ENCODE measurements at regions not wholly inside any gene's neighbourhood (a gene's known extent, or its start where the extent isn't known, plus 50 kb on each side); places are given as distances from the start of the nearest gene placed in this dataset.

GRCh38 chr12:91717804-91718203 is 427.8 kb downstream of the BTG1 start:
- TF ChIP-seq SUZ12 (IDR thresholded peaks at IDR 0.05; ENCODE audit: extremely low read depth, insufficient read depth, insufficient read length) (no peak), ZNF274 (IDR thresholded peaks at IDR 0.05; ENCODE audit: low read depth, low read length) (no peak)
